LNCaP clone FGC (cell line): ENCODE measurements at regions not wholly inside any gene's neighbourhood (a gene's known extent, or its start where the extent isn't known, plus 50 kb on each side); places are given as distances from the start of the nearest gene placed in this dataset.
A peak's percentile ranks its signal among the peaks of the same experiment; 100 is the strongest.

Experiments used
- DNase-seq: peaks from one replicate; pipeline ENCODE4 v3.0.0-alpha.2; 2011; ENCODE audit warnings: low read depth
- H3K4me3 ChIP-seq: 2 replicates; pipeline ENCODE4 v1.5.1; 2011; ENCODE audit warnings: mild to moderate bottlenecking, low read depth, low read length, control low read depth
- TF ChIP-seq, protein P1 (sequence below): IDR thresholded peaks from 2 replicates; pipeline ENCODE4 v1.5.1; 2012; ENCODE audit warnings: mild to moderate bottlenecking; ENCODE audit not compliant: control insufficient read depth, insufficient read depth; ENCODE audit errors: extremely low read depth

DNA sequence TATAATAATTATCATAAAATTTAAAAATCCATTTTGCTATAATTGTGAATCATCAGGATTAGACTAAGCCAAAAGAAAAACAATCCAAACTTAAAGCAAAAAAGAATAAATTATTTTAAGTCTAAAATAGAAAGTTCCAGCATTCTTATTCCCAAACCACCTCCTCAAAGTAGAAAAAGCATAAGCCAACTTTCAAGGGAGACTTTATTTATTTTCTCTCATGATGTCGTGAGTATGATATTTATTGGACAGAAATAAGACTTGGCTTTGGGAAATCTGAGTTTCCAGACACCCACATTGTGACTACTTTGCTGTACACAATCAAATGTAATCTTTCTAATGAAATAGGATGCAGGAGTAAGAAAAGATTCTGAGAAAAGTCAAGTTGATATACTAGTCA is 372.1 kb downstream of the MTRR start:
- DNase-seq, result no peak
- TF ChIP-seq, protein P1, sequence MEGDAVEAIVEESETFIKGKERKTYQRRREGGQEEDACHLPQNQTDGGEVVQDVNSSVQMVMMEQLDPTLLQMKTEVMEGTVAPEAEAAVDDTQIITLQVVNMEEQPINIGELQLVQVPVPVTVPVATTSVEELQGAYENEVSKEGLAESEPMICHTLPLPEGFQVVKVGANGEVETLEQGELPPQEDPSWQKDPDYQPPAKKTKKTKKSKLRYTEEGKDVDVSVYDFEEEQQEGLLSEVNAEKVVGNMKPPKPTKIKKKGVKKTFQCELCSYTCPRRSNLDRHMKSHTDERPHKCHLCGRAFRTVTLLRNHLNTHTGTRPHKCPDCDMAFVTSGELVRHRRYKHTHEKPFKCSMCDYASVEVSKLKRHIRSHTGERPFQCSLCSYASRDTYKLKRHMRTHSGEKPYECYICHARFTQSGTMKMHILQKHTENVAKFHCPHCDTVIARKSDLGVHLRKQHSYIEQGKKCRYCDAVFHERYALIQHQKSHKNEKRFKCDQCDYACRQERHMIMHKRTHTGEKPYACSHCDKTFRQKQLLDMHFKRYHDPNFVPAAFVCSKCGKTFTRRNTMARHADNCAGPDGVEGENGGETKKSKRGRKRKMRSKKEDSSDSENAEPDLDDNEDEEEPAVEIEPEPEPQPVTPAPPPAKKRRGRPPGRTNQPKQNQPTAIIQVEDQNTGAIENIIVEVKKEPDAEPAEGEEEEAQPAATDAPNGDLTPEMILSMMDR, result no peak
- H3K4me3 ChIP-seq, result no peak overlapping the region

DNA sequence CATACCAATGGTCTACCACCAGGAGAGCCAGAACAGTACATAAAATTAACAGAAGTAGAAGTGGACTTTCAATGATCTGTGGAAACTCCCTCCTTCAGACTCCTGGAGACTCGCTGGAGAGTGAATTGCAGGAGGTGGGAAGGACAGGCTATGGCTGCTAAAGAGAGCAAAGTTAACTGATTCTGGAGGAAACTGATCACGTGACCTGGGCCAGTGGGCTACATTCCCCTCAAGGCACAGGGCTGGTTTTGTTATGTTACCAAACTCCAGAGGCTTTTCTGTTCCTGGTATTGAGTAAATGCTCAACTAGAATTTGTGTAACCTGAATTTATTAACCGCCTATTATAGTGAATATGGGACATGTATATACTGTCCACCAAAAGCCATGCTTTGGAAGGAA is 372.6 kb downstream of the MTRR start:
- H3K4me3 ChIP-seq, result no peak overlapping the region
- no peak for DNase-seq
- TF ChIP-seq, protein P1, result no peak

DNA sequence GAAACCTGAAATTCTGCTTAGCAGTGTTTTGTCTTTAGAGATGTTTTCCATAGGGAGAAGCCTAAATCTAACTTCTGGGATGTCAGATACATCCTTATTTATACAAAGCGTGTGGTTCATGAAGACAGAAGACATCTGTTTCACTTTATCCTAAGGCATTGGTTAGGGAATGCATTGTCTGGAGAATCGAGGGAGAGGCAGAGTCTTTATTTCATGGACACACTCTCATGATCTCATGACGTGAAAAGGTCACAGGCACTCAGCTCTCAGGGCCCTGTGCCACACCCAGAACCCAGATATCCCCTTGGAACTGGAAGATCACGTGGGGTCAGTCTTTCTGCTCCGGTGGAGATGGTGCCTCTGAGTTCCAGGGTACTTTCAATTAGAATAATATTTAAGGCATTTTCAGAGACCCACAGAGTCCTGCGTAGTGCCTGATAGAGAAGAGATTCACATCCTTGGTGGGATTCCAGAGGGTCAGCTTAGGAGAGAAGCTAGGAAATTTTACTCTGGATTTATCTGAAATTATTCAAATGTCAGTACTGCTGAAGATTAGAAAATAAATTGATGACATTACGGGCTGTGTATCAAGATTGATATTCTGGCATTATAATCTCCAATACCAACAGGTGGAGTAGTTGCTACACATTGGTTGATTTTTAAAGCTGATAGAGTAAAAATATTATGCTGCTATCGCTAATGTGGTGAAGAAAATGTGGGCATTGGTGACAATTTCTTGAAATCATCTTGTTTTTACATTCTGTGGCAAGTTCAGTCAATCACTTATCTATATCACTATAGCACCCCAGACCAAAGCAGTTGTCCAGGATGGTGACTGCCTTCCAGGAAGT is 378.3 kb downstream of the MTRR start:
- TF ChIP-seq, protein P1, result peak; percentile 53
- DNase-seq, result no peak
- no peak overlapping the region for H3K4me3 ChIP-seq

DNA sequence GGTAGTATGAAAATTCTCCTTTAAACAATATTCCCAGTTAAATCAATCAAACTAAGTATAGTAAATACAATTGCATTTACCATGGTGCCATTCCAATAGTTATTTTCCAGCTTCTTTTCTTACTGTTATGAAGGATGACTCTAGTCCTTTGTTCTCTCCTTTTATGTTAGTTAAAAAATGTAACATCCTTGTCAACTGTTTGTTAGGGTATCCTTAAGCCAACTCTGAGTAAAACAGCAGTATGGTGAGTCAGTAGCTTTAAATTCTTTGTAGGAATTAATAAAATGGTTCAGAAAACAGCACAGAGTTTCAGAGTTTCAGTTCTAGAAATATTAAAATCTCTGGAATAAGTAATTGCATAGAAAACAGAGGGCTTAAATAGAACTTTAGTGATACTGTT is 384.4 kb downstream of the MTRR start:
- no peak overlapping the region for H3K4me3 ChIP-seq
- DNase-seq, result no peak
- TF ChIP-seq, protein P1, result no peak

DNA sequence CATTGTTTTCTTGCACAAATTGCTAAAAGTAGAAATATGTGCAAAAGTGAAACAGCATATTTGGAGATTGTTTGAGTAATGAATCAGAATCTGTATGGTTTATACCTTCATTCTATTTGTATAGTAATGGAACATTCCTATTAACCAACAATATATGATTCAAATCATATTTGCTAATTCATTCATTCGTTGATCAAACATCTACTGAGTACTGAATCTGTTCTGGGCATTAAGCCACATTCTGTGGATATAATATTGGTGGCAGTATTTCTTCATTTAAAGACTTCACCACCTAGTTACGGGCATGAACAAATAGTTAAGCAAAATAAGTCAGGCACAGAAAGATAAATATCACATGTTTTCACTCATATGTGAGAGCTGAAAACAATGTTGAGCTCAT is 385.7 kb downstream of the MTRR start:
- TF ChIP-seq, protein P1, result no peak
- no peak for DNase-seq
- no peak overlapping the region for H3K4me3 ChIP-seq

DNA sequence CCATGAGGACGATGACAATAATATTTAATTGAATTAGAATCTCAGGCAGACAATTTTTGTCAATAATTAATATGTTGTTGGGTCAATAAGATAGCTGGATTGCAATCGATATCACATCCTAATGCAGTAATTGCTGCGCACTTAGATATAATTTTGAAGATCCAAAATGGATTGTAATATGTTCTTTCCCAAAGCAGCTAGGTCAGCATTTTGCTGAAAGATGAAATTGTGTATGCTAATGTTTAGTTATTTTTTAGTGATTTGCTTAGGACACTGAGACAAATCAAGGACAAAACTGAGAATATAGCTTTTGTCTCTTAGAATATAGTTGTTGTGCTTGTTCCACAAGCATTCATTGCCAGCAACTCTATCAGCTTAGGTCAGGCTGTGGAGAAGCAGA is 389.9 kb downstream of the MTRR start:
- H3K4me3 ChIP-seq, result no peak overlapping the region
- no peak for DNase-seq
- TF ChIP-seq, protein P1, result no peak

DNA sequence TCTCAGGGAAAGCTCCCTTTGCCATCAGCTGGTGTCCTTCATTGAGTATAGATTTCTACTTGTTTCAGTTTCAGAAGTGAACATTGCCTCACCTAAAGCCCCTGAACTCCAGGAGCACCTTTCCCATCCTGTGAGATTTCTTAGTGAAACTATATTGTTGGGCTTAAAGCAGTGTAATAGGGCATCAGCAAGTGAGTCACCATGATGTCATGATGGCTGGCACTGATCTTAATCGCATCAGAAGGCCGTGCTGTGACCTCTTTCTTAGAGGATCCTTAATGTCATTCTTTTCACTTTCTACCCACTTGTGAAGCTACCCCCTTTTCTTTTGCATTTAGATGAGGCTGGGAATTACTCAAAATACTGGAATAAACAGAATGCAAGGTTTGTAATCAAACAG is 401.3 kb downstream of the MTRR start:
- TF ChIP-seq, protein P1, result no peak
- H3K4me3 ChIP-seq, result no peak overlapping the region
- no peak for DNase-seq
